SK-N-SH treated with all-trans-retinoic acid at 6 μM for 48 hours (cell line): ENCODE measurements at regions not wholly inside any gene's neighbourhood (a gene's known extent, or its start where the extent isn't known, plus 50 kb on each side); places are given as distances from the start of the nearest gene placed in this dataset.

ENCODE experiments used
- ATAC-seq: fragments of 200-7000 bp; cut with Tn5 transposase; 3 replicates; pipeline ENCODE4 v1.9.1; 2020; ENCODE audit warnings: mild to moderate bottlenecking, moderate library complexity
- ARNTL ChIP-seq: fragments of 450-650 bp; formaldehyde crosslinking; IDR thresholded peaks from 2 replicates; pipeline ENCODE4 v1.5.0; 2020; ENCODE audit warnings: low read depth, mild to moderate bottlenecking, moderate library complexity, borderline replicate concordance
- BACH2 ChIP-seq: fragments of 250-450 bp; sonication (Bioruptor Pico); IDR thresholded peaks from 2 replicates; pipeline ENCODE4 v1.9.0; 2021; ENCODE audit warnings: mild to moderate bottlenecking, borderline replicate concordance
- CREB5 ChIP-seq: fragments of 250-450 bp; sonication (Bioruptor Pico); IDR thresholded peaks from 2 replicates; pipeline ENCODE4 v1.5.1; 2020; ENCODE audit warnings: low read depth, mild to moderate bottlenecking, moderate library complexity
- CSRNP3 ChIP-seq: fragments of 250-450 bp; sonication (Bioruptor Pico); IDR thresholded peaks from 2 replicates; pipeline ENCODE4 v1.5.1; 2021; ENCODE audit warnings: mild to moderate bottlenecking, moderate library complexity
- ESRRG ChIP-seq: fragments of 250-450 bp; sonication (Bioruptor Pico); IDR thresholded peaks from 2 replicates; pipeline ENCODE4 v1.6.1; 2021; ENCODE audit warnings: mild to moderate bottlenecking
- GLIS3 ChIP-seq: fragments of 250-450 bp; sonication (Bioruptor Pico); IDR thresholded peaks from 2 replicates; pipeline ENCODE4 v1.5.0; 2020; ENCODE audit warnings: mild to moderate bottlenecking, moderate library complexity
- ISL1 ChIP-seq: fragments of 250-450 bp; sonication (Bioruptor Pico); IDR thresholded peaks from 2 replicates; pipeline ENCODE4 v2.1.2; 2022; ENCODE audit warnings: mild to moderate bottlenecking, moderate library complexity
- OSR1 ChIP-seq: fragments of 250-450 bp; sonication (Bioruptor Pico); IDR thresholded peaks from 2 replicates; pipeline ENCODE4 v1.8.0; 2022; ENCODE audit warnings: moderate library complexity, mild to moderate bottlenecking, inconsistent platforms
- PATZ1 ChIP-seq: fragments of 250-450 bp; sonication (Bioruptor Pico); IDR thresholded peaks from 2 replicates; pipeline ENCODE4 v1.8.0; 2020; ENCODE audit warnings: mild to moderate bottlenecking, moderate library complexity, borderline replicate concordance
- POU6F1 ChIP-seq: fragments of 250-450 bp; sonication (Bioruptor Pico); IDR thresholded peaks from 2 replicates; pipeline ENCODE4 v1.8.0; 2021; ENCODE audit warnings: low read depth, mild to moderate bottlenecking, moderate library complexity, borderline replicate concordance
- PPARA ChIP-seq: fragments of 250-450 bp; sonication (Bioruptor Pico); IDR thresholded peaks from 2 replicates; pipeline ENCODE4 v1.5.0; 2020; ENCODE audit warnings: mild to moderate bottlenecking, borderline replicate concordance
- RARB ChIP-seq: fragments of 250-450 bp; sonication (Bioruptor Pico); IDR thresholded peaks from 2 replicates; pipeline ENCODE4 v1.8.0; 2021; ENCODE audit warnings: mild to moderate bottlenecking, moderate library complexity
- SNAI2 ChIP-seq: fragments of 250-450 bp; sonication (Bioruptor Pico); IDR thresholded peaks from 2 replicates; pipeline ENCODE4 v1.5.0; 2020; ENCODE audit warnings: mild to moderate bottlenecking, moderate library complexity
- TCF4 ChIP-seq: fragments of 250-450 bp; sonication (Bioruptor Pico); IDR thresholded peaks from 2 replicates; pipeline ENCODE4 v1.8.0; 2021; ENCODE audit warnings: mild to moderate bottlenecking, moderate library complexity, borderline replicate concordance
- TOX ChIP-seq: fragments of 250-450 bp; sonication (Bioruptor Pico); IDR thresholded peaks from 2 replicates; pipeline ENCODE4 v1.8.0; 2021; ENCODE audit warnings: mild to moderate bottlenecking, moderate library complexity, borderline replicate concordance
- ZC3H10 ChIP-seq: fragments of 250-450 bp; sonication (Bioruptor Pico); IDR thresholded peaks from 2 replicates; pipeline ENCODE4 v1.5.1; 2021; ENCODE audit warnings: mild to moderate bottlenecking, moderate library complexity
- ZFP3 ChIP-seq: fragments of 250-450 bp; sonication (Bioruptor Pico); IDR thresholded peaks from 2 replicates; pipeline ENCODE4 v1.5.0; 2020; ENCODE audit warnings: mild to moderate bottlenecking, moderate library complexity
- ZFP30 ChIP-seq: fragments of 450-650 bp; formaldehyde crosslinking; IDR thresholded peaks from 2 replicates; pipeline ENCODE4 v1.5.0; 2022; ENCODE audit warnings: mild to moderate bottlenecking, moderate library complexity
- ZNF565 ChIP-seq: fragments of 450-650 bp; formaldehyde crosslinking; conservative IDR thresholded peaks from 2 replicates; pipeline ENCODE4 v1.5.0; 2020; ENCODE audit warnings: low read depth, mild to moderate bottlenecking, moderate library complexity
- ZNF70 ChIP-seq: fragments of 450-650 bp; formaldehyde crosslinking; IDR thresholded peaks from 2 replicates; pipeline ENCODE4 v1.5.0; 2020; ENCODE audit warnings: mild to moderate bottlenecking, moderate library complexity

- no peak for TF ChIP-seq OSR1 (CRISPR knock-in tag)
- TF ChIP-seq TOX = no peak
- no peak for TF ChIP-seq POU6F1 (CRISPR knock-in tag)
- TF ChIP-seq PATZ1 (CRISPR knock-in tag) = no peak
- TF ChIP-seq SNAI2 (CRISPR knock-in tag) = no peak
- TF ChIP-seq ZFP30 (CRISPR knock-in tag) = no peak
- no peak for TF ChIP-seq ISL1 (CRISPR knock-in tag)
- TF ChIP-seq GLIS3 (CRISPR knock-in tag) = no peak
- TF ChIP-seq RARB = no peak
- TF ChIP-seq ZC3H10 (CRISPR knock-in tag) = no peak
- TF ChIP-seq PPARA (CRISPR knock-in tag) = no peak
- TF ChIP-seq ZNF70 (CRISPR knock-in tag) = no peak
- no peak for TF ChIP-seq ARNTL (CRISPR knock-in tag)
- TF ChIP-seq CSRNP3 = no peak
- TF ChIP-seq CREB5 (CRISPR knock-in tag) = no peak
- no peak for TF ChIP-seq TCF4
- ATAC-seq = no peak
Observed at GRCh38 chr17:13721705-13722104, 120.0 kb upstream of the HS3ST3A1 start.

- no peak for TF ChIP-seq CREB5 (CRISPR knock-in tag)
- TF ChIP-seq ESRRG = no peak
- no peak for TF ChIP-seq CSRNP3
- TF ChIP-seq PPARA (CRISPR knock-in tag) = no peak
- TF ChIP-seq, all 23 proteins: peak for 0
- ATAC-seq = peak; percentile 82
Observed at GRCh38 chr17:13725288-13725990, 123.7 kb upstream of the HS3ST3A1 start.

GRCh38 chr17:13727441-13728171, 125.9 kb upstream of the HS3ST3A1 start:
- no peak for ATAC-seq
- no peak for TF ChIP-seq GLIS3 (CRISPR knock-in tag)
- no peak for TF ChIP-seq PPARA (CRISPR knock-in tag)
- TF ChIP-seq ZNF565 = no peak
- TF ChIP-seq OSR1 (CRISPR knock-in tag) = no peak
- no peak for TF ChIP-seq POU6F1 (CRISPR knock-in tag)
- no peak for TF ChIP-seq BACH2 (CRISPR knock-in tag)
- no peak for TF ChIP-seq ESRRG
- TF ChIP-seq CREB5 (CRISPR knock-in tag) = no peak
- TF ChIP-seq ZFP3 (CRISPR knock-in tag) = no peak
- no peak for TF ChIP-seq TCF4
- no peak for TF ChIP-seq CSRNP3
